HCT116 (cell line): ENCODE measurements at regions not wholly inside any gene's neighbourhood (a gene's known extent, or its start where the extent isn't known, plus 50 kb on each side); places are given as distances from the start of the nearest gene placed in this dataset.

Source experiments
- ATAC-seq: fragments of 200-7000 bp; cut with Tn5 transposase; 2 replicates; pipeline ENCODE4 v1.9.1; 2020; ENCODE audit warnings: mild to moderate bottlenecking, moderate library complexity
- BruUV-seq: library from RNA; stranded (reverse); fragments of 400-500 nt; replicated peaks from 2 replicates; lab custom pipeline; 2021; lab: Mats Ljungman, UMichigan
- CTCF ChIA-PET: fragments of 300-600 bp; sonication (Branson Sonifier 250); formaldehyde crosslinking; loops from one replicate; lab custom pipeline; 2021; ENCODE audit warnings: antibody characterized with exemption; lab: Charles Lee
- POLR2A ChIA-PET: fragments of 300-600, 350-600 bp; sonication (Branson Sonifier 250); formaldehyde crosslinking; loops from one replicate; lab custom pipeline; 2021; ENCODE audit warnings: antibody characterized with exemption; lab: Charles Lee
- RAD21 ChIA-PET, 2 experiments: fragments of 300-600 bp; sonication (Branson Sonifier 250); formaldehyde crosslinking; loops; one replicate each; lab custom pipeline; 2023; ENCODE audit warnings: low total read pairs in 2 of 2; ENCODE audit not compliant: uncharacterized antibody in 2 of 2, unreplicated experiment in 2 of 2, low non-redundant PET in 1 of 2; lab: Charles Lee
- DNase-seq: peaks from one replicate; pipeline ENCODE4 v3.0.0-alpha.2; 2010; ENCODE audit warnings: low read depth, low spot score
- H2AFZ ChIP-seq: fragments of 200-600 bp; shearing (Covaris generic), sonication (generic); 2 replicates; pipeline ENCODE4 v1.6.1; 2017; ENCODE audit warnings: low read depth, mixed run types, mixed read lengths, antibody characterized with exemption, low read length; ENCODE audit not compliant: poor library complexity, severe bottlenecking
- H3K27ac ChIP-seq: 2 replicates; pipeline ENCODE4 v1.5.1; 2012; ENCODE audit warnings: low read depth, low read length
- H3K27me3 ChIP-seq: fragments of 200-600 bp; sonication (generic); 2 replicates; pipeline ENCODE4 v1.6.1; 2016; ENCODE audit warnings: mixed run types, low read length, mixed read lengths; ENCODE audit not compliant: insufficient read depth
- H3K36me3 ChIP-seq, 2 experiments: fragments of 200-500 bp in 1 of 2; fragments of 200-600 bp in 1 of 2; sonication (Bioruptor generic) in 1 of 2; sonication (generic) in 1 of 2; 2 replicates each; pipeline versions ENCODE4 v1.5.1 to v1.6.1; 2014 to 2016; ENCODE audit warnings: low read length in 2 of 2, inconsistent platforms in 1 of 2, mixed read lengths in 1 of 2, mixed run types in 1 of 2; ENCODE audit not compliant: insufficient read depth in 2 of 2, control insufficient read depth in 1 of 2
- H3K4me1 ChIP-seq, 2 experiments: fragments of 200-600 bp in 1 of 2; sonication (generic) in 1 of 2; 2 replicates each; pipeline versions ENCODE4 v1.5.1 to v1.6.1; 2012 to 2017; ENCODE audit warnings: low read length in 2 of 2, inconsistent platforms in 1 of 2, mild to moderate bottlenecking in 1 of 2, mixed read lengths in 1 of 2, mixed run types in 1 of 2, moderate library complexity in 1 of 2; ENCODE audit not compliant: insufficient read depth in 2 of 2, control insufficient read depth in 1 of 2
- H3K4me2 ChIP-seq: fragments of 200-600 bp; sonication (generic); 2 replicates; pipeline ENCODE4 v1.6.1; 2017; ENCODE audit warnings: mixed run types, low read length, mixed read lengths
- H3K4me3 ChIP-seq, 2 experiments: fragments of 200-600 bp in 1 of 2; sonication (generic) in 1 of 2; replicated peaks in 1 of 2; 2 replicates each; pipeline ENCODE4 v1.5.1; 2011 to 2016; ENCODE audit warnings: low read length in 2 of 2, control low read depth in 1 of 2, low read depth in 1 of 2, mild to moderate bottlenecking in 1 of 2, mixed read lengths in 1 of 2, mixed run types in 1 of 2
- H3K79me2 ChIP-seq: fragments of 200-600 bp; sonication (generic); 2 replicates; pipeline ENCODE4 v1.6.1; 2017; ENCODE audit warnings: mild to moderate bottlenecking, mixed run types, low read length, moderate library complexity, mixed read lengths; ENCODE audit not compliant: insufficient read depth
- H3K9ac ChIP-seq: fragments of 200-600 bp; sonication (generic); 2 replicates; pipeline ENCODE4 v1.6.1; 2016; ENCODE audit warnings: low read length, mixed read lengths
- H3K9me2 ChIP-seq: fragments of 200-600 bp; sonication (generic), shearing (Covaris generic); 2 replicates; pipeline ENCODE4 v1.6.1; 2017; ENCODE audit warnings: mixed run types, mild to moderate bottlenecking, moderate library complexity; ENCODE audit not compliant: insufficient read depth
- H3K9me3 ChIP-seq, 2 experiments: fragments of 200-500 bp in 1 of 2; fragments of 200-600 bp in 1 of 2; sonication (Bioruptor generic) in 1 of 2; sonication (generic) in 1 of 2; 2 replicates each; pipeline ENCODE4 v1.6.1; 2014 to 2017; ENCODE audit warnings: low read length in 2 of 2, mixed read lengths in 2 of 2, inconsistent platforms in 1 of 2, low read depth in 1 of 2, mild to moderate bottlenecking in 1 of 2, mixed run types in 1 of 2, moderate library complexity in 1 of 2; ENCODE audit not compliant: control insufficient read depth in 1 of 2, insufficient read depth in 1 of 2
- H4K20me1 ChIP-seq: fragments of 200-600 bp; sonication (generic), shearing (Covaris generic); 2 replicates; pipeline ENCODE4 v1.6.1; 2017; ENCODE audit warnings: mixed run types, mild to moderate bottlenecking, moderate library complexity; ENCODE audit not compliant: insufficient read depth
- CBX3 ChIP-seq: IDR thresholded peaks from 2 replicates; pipeline ENCODE4 v1.6.1; 2012; ENCODE audit warnings: low read depth
- CEBPB ChIP-seq: IDR thresholded peaks from 2 replicates; pipeline ENCODE4 v1.6.1; 2012; ENCODE audit warnings: low read depth
- EGR1 ChIP-seq: IDR thresholded peaks from 2 replicates; pipeline ENCODE4 v1.6.1; 2012; ENCODE audit warnings: low read depth
- EZH2 ChIP-seq: fragments of 200-600 bp; sonication (generic); IDR thresholded peaks from 2 replicates; pipeline ENCODE4 v1.6.1; 2017; ENCODE audit warnings: antibody characterized with exemption, mixed run types
- EZH2phosphoT487 ChIP-seq: fragments of 200-600 bp; IDR thresholded peaks from 2 replicates; pipeline ENCODE4 v1.6.1; 2018; ENCODE audit warnings: antibody characterized with exemption, borderline replicate concordance
- FOSL1 ChIP-seq: IDR thresholded peaks from 2 replicates; pipeline ENCODE4 v1.6.1; 2012; ENCODE audit warnings: low read depth
- POLR2A ChIP-seq: IDR thresholded peaks from 2 replicates; pipeline ENCODE4 v1.7.0; 2011; ENCODE audit warnings: borderline replicate concordance; ENCODE audit not compliant: insufficient read depth, insufficient read length; ENCODE audit errors: extremely low read depth
- RAD21 ChIP-seq: IDR thresholded peaks from 2 replicates; pipeline ENCODE4 v1.6.1; 2012; ENCODE audit warnings: low read depth, mild to moderate bottlenecking
- SIN3A ChIP-seq: IDR thresholded peaks from 2 replicates; pipeline ENCODE4 v1.6.1; 2012; ENCODE audit warnings: low read depth
- SRF ChIP-seq: IDR thresholded peaks from 2 replicates; pipeline ENCODE4 v1.6.1; 2012; ENCODE audit warnings: low read depth
- ZFX ChIP-seq: fragments of 450-650 bp; IDR thresholded peaks from 2 replicates; pipeline ENCODE4 v1.6.1; 2017
- intact Hi-C: fragments of 100-400 bp; cut with micrococcal nuclease; formaldehyde crosslinking; loops from 2 replicates; pipeline ENCODE4 v1.10.0; 2022
- TF ChIP-seq, protein P1 (sequence below): IDR thresholded peaks from 2 replicates; pipeline ENCODE4 v1.6.1; 2012
- TF ChIP-seq, protein P2 (sequence below), 3 experiments: fragments of 200-600 bp in 1 of 3; sonication (generic) in 1 of 3; IDR thresholded peaks in 2 of 3; conservative IDR thresholded peaks in 1 of 3; 2 replicates each; pipeline ENCODE4 v1.5.1; 2012 to 2017; ENCODE audit warnings: low read depth in 2 of 3, low read length in 2 of 3, antibody characterized with exemption in 1 of 3, borderline replicate concordance in 1 of 3, control low read depth in 1 of 3, mild to moderate bottlenecking in 1 of 3, mixed read lengths in 1 of 3, mixed run types in 1 of 3, moderate library complexity in 1 of 3; ENCODE audit not compliant: insufficient read depth in 1 of 3

DNA sequence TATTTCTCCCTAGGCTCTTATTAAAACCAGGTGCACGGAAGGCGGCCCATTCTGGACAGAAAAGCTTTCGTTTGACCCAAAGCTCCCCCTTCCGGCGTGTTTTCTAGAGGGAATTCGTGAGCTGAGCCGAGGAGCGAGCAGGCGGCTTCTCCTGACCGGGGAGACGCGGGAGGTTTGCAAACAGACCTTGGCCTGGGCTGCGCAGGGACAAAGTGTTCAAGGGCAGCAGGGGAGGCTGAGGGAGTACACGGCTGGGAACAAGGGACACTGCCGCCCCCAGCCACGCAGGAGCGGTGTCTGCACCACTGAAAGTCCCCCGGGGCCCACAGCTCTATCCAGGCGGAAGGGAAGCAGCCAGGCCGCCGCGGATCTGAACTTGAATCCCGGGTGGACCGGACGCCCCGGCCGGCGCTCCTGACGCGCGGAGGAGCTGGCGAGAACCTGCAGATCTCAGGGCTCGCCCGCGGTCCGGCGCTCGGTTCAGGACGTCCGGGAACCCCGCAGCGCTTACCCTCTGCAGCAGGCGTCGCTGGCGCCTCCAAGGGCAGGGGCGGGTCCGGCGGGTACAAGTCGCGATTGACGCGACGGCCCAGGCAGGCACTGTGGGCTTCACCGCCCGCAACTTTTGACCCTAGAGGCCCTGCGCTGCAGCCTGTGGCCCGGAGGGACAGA lies 101.9 kb downstream of the WT1 start:
- H4K20me1 ChIP-seq = no peaks in the 10 kb centered on the region
- no peak overlapping the region for H3K4me2 ChIP-seq
- no peak overlapping the region for H3K4me3 ChIP-seq
- no peak for ATAC-seq
- H3K9ac ChIP-seq = no peak overlapping the region
- no peak overlapping the region for H2AFZ ChIP-seq
- H3K27me3 ChIP-seq = no peaks in the 10 kb centered on the region
- POLR2A ChIA-PET = no interaction called here
- no peaks in the 10 kb centered on the region for H3K4me1 ChIP-seq
- peaks cover 0 to 6% of the 10 kb centered on the region in 2 experiments; a peak in 1 of 4 replicates for H3K9me3 ChIP-seq
- no peaks in the 10 kb centered on the region for H3K36me3 ChIP-seq
- no peaks in the 10 kb centered on the region for H3K79me2 ChIP-seq
- RAD21 ChIA-PET = no interaction called here
- no TSS peak for BruUV-seq
- no peak overlapping the region for H3K27ac ChIP-seq
- CTCF ChIA-PET = no interaction called here
- H3K9me2 ChIP-seq = no peaks in the 10 kb centered on the region
- TF ChIP-seq EZH2phosphoT487 = no peak
- TF ChIP-seq ZFX = no peak
- no peak for TF ChIP-seq SIN3A
- TF ChIP-seq CBX3 = no peak
- TF ChIP-seq, protein P1, sequence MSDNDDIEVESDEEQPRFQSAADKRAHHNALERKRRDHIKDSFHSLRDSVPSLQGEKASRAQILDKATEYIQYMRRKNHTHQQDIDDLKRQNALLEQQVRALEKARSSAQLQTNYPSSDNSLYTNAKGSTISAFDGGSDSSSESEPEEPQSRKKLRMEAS = no peak
- no peak for TF ChIP-seq EZH2
- TF ChIP-seq, all 23 proteins: peak for 0
- intact Hi-C loops = no loop called here
- DNase-seq = no peak

DNA sequence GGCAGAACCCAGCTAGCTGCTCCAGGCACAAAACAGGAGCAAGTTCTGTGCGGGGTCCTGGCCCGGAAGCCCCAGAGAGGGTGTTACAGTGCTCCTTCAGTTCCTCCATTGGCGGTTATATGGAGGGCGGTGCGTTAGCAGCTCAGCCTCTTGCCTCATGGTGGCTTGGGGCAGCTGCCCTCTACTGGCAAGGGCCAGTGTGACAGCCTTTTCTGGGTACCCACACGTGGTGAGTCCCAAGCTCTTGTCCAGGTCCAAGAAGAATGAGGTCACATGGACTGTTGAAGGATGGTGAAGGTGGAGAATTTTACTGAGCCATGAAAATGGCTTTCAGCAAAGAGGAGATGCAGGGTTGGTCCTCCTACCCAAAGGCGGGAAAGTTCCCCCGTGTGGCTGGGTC lies 100.5 kb downstream of the WT1 start:
- no peaks in the 10 kb centered on the region for H3K9me2 ChIP-seq
- CTCF ChIA-PET = interaction anchor here (0.7 to 1.7 kb wide), 3 partner anchors 11 to 51 kb away, joined by 3 to 6 read pairs (median 3); no protein-coding TSS in a partner anchor
- DNase-seq = peak; percentile 55

More for the DNA sequence above, 100.5 kb downstream of the WT1 start:
- Histone ChIP-seq H3K9ac (no peak overlapping the region), H3K27me3 (no peaks in the 10 kb centered on the region), H3K9me3 (peaks cover 0 to 6% of the 10 kb centered on the region in 2 experiments; a peak in 1 of 4 replicates), H3K4me1 (no peaks in the 10 kb centered on the region), H4K20me1 (no peaks in the 10 kb centered on the region), H3K4me2 (no peak overlapping the region), H2AFZ (no peak overlapping the region), H3K4me3 (no peak overlapping the region), H3K36me3 (no peaks in the 10 kb centered on the region), H3K27ac (no peak overlapping the region), H3K79me2 (no peaks in the 10 kb centered on the region)
- 0 out of 2 replicates have a peak, but pooled peaks have one; percentile 8 for TF ChIP-seq RAD21
- no peak for TF ChIP-seq POLR2A
- no peak for TF ChIP-seq FOSL1
- TF ChIP-seq SRF = no peak
- no peak for TF ChIP-seq EGR1
- TF ChIP-seq EZH2 = no peak
- TF ChIP-seq, protein P2, sequence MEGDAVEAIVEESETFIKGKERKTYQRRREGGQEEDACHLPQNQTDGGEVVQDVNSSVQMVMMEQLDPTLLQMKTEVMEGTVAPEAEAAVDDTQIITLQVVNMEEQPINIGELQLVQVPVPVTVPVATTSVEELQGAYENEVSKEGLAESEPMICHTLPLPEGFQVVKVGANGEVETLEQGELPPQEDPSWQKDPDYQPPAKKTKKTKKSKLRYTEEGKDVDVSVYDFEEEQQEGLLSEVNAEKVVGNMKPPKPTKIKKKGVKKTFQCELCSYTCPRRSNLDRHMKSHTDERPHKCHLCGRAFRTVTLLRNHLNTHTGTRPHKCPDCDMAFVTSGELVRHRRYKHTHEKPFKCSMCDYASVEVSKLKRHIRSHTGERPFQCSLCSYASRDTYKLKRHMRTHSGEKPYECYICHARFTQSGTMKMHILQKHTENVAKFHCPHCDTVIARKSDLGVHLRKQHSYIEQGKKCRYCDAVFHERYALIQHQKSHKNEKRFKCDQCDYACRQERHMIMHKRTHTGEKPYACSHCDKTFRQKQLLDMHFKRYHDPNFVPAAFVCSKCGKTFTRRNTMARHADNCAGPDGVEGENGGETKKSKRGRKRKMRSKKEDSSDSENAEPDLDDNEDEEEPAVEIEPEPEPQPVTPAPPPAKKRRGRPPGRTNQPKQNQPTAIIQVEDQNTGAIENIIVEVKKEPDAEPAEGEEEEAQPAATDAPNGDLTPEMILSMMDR (IDR thresholded peaks at IDR 0.05 in 2 of 3, conservative IDR thresholded peaks at IDR 0.05 in 1 of 3; ENCODE audit: borderline replicate concordance in 1 of 3, insufficient read depth in 1 of 3, low read depth in 2 of 3, low read length in 2 of 3) = peak; percentile 8 to 68 (median 62); a peak in 4 of 6 replicates
- no peak for TF ChIP-seq ZFX
- TF ChIP-seq CBX3 = peak; percentile 53; the same call in 1 of the 2 replicates
- TF ChIP-seq, protein P1 = peak; percentile 72
- no peak for TF ChIP-seq CEBPB
- peak; percentile 94 for ATAC-seq
- RAD21 ChIA-PET = interaction anchor here in 1 of 2 experiments (0.8 kb wide), 1 partner anchor 11 kb away, joined by 4 read pairs; no protein-coding TSS in a partner anchor
- BruUV-seq = no TSS peak
- intact Hi-C loops = no loop called here
- POLR2A ChIA-PET = no interaction called here
